Loucy (cell line): ENCODE measurements at regions not wholly inside any gene's neighbourhood (a gene's known extent, or its start where the extent isn't known, plus 50 kb on each side); places are given as distances from the start of the nearest gene placed in this dataset.

Source experiments
- EZH2phosphoT487 ChIP-seq: fragments of 200-600 bp; IDR thresholded peaks from 2 replicates; pipeline ENCODE4 v1.6.1; 2018; ENCODE audit warnings: antibody characterized with exemption, mild to moderate bottlenecking, moderate library complexity, borderline replicate concordance
- TF ChIP-seq, protein P1 (sequence below): fragments of 200-600 bp; sonication (generic); conservative IDR thresholded peaks from 2 replicates; pipeline ENCODE4 v1.5.1; 2014; ENCODE audit warnings: mild to moderate bottlenecking, antibody characterized with exemption, low read length

DNA sequence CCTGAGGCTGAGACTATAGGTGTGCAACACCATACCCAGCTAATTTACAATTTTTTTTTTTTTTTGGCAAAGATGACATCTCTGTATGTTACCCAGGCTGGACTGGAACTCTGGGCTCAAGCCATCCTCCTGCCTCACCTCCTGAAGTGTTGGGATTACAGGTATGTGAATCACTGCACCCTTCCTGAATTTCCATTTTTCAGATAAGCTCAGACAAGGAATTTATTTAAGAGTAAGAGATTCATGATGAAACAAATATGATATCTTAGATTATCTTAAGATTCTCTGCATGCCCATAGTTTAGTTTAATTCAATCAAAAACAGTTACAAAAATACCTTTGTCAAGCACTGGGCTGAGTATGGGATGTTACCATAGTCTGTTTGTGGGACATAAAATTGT lies 128.4 kb upstream of the BASP1 start:
- TF ChIP-seq, protein P1, sequence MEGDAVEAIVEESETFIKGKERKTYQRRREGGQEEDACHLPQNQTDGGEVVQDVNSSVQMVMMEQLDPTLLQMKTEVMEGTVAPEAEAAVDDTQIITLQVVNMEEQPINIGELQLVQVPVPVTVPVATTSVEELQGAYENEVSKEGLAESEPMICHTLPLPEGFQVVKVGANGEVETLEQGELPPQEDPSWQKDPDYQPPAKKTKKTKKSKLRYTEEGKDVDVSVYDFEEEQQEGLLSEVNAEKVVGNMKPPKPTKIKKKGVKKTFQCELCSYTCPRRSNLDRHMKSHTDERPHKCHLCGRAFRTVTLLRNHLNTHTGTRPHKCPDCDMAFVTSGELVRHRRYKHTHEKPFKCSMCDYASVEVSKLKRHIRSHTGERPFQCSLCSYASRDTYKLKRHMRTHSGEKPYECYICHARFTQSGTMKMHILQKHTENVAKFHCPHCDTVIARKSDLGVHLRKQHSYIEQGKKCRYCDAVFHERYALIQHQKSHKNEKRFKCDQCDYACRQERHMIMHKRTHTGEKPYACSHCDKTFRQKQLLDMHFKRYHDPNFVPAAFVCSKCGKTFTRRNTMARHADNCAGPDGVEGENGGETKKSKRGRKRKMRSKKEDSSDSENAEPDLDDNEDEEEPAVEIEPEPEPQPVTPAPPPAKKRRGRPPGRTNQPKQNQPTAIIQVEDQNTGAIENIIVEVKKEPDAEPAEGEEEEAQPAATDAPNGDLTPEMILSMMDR, result no peak
- no peak for TF ChIP-seq EZH2phosphoT487
